NCI-H1694 (cell line): ENCODE measurements at regions not wholly inside any gene's neighbourhood (a gene's known extent, or its start where the extent isn't known, plus 50 kb on each side); places are given as distances from the start of the nearest gene placed in this dataset.
A peak's percentile ranks its signal among the peaks of the same experiment; 100 is the strongest.

Experiments
- DNase-seq: peaks from one replicate; lab custom pipeline; 2025; lab: John Stamatoyannopoulos, UW

GRCh38 chrX:82081027-82081426, 879.1 kb downstream of the SH3BGRL start:
- no peak for DNase-seq

- DNase-seq, result no peak
These were observed 885.8 kb downstream of the SH3BGRL start for GRCh38 chrX:82087699-82088098.

DNA sequence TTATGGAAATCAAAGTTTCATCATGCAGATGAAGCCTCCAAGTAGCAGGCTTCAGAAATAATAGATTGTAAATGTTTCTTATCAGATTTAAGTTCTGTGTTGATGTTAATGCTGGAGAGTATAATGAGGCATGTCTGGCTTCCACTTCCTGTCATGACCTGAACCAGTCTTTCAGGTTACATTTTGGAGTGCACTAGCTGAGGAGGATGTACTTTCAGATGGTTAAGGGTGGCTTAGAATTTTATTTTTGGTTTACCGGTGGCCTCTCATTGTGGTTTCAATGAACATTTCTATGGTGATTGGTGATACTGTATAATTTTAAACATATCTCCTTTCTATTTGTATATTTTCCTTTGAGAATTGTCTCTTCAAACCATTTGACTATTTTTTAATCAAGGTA, 890.4 kb downstream of the SH3BGRL start:
- no peak for DNase-seq

DNA sequence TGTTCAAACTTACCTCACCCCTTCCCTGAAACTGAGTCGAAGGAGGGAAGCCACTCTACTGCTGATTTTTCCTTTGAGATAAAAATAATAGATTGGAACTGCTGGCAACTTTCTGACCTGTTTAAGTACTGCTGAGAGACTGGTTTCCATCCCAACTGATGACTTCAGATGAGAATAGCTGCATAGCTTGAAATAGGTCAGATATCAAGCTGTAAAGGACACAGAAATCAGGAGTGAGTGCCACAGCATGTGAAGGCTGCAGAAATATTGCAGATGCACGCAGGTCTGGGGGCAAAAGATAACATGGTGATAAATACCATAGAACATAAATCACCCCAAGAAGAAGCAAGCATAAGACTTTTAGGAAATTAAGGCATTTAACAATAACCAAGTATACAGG, 923.2 kb downstream of the SH3BGRL start:
- DNase-seq, result no peak

- DNase-seq, result no peak
These were observed 925.6 kb downstream of the SH3BGRL start for GRCh38 chrX:82127228-82128123.

DNA sequence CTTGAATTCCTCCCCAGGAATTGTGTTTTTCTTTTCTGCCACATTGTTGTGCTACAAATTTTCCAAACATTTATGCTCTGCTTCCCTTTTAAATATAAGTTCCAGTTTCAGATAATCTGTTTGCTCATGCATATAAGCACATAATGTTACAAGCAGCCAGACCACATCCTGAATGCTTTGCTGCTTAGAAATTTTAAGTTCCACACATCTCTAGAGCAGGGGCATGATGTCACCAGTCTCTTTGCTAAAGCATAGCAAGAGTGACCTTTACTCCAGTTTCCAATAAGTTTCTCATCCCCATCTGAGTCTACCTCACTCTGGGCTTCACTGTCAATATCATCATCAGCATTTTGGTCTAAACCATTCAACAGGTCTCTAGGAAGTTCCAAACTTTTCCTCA, 932.5 kb downstream of the SH3BGRL start:
- DNase-seq, result no peak

- no peak for DNase-seq
These were observed 940.0 kb downstream of the SH3BGRL start for GRCh38 chrX:82141942-82142341.

DNA sequence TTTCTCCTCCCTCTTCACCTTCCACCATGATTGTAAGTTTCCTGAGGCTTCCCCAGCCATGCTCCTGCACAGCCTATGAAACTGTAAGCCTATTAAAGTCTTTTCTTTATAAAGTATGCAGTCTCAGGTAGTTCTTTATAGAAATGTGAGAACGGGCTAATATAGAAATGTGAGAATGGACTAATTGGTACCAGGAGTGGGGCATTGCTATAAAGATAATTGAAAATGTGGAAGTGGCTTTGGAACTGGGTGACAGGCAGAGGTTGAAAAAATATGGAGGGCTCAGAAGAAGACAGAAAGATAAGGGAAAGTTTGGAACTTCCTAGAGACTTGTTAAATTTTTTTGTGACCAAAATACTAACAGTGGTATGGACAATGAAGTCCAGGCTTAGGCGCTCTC, 959.3 kb downstream of the SH3BGRL start:
- DNase-seq, result no peak

DNA sequence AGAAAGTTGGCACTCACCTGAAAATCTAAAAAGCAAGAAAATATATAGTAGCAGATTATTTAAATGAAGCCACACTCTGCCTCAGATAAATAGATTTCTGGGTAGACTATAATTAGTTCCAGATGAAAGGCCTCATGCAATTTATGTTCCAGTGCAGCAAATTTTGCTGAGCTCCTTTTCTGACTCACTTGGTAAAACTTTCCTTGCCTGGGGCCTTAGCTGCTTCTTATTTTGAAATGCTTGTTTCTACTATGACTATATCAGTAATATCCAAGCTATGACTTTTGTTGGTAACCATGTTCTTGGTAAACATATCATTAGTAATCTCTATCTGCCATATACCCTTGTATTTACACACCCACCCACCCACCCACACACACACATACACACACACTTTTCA, 961.8 kb downstream of the SH3BGRL start:
- no peak for DNase-seq

DNA sequence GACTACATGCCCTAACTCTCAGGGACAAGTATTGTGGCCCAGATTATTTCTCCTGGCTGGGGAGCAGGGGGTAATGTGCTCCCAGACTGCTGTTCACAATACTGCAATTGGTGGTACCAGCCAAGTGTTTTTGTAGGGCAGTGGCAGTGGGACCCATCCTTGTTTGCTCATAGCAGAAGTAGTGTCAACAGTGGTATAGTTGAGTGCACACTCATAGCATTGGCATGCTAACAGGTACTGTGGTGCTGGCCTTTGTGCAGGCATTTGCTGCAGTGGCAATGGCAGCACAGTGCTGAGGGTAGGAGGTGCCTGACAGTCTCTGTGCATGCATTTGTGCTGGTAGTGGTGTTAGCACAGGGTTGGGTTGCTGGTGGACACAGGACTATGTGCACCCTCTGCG, 995.0 kb downstream of the SH3BGRL start:
- DNase-seq, result no peak

DNA sequence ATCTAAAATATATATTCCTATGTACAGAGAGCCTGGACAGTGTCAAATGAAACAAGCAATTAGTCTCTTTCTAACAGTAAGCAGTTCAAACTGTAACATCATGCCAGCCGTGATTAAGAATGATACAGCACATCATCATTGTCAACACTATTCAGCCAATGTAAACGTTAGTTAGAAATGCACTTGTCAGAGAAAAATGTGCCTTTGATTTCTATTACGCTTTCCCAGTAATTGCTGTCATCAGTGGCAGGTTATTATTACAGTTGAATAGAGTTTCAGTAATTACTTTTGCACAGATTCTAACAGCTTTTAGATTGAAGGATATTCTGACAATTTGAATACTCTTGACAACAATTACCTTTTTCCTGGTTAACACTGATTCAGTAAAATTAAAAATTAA, 1007.1 kb downstream of the SH3BGRL start:
- DNase-seq, result no peak

DNA sequence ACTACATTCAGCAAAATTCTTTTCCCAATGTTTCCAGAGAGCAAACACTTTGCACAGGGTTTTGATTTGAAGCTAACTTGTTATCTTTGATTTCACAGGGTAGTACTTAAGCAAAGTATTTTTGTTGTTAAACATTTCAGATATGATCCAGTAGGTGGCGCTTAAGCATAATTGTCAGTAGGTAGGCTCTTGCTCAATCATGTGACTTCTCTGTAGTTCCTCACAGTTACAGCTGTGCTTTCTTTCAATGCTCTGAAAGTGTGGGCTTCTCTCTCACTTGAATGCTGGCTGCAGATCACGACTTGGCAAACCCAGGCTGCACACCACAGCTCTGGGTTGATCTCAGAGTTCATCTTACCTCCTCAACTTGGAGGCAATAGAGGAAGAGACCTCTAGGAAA, 1016.5 kb downstream of the SH3BGRL start:
- DNase-seq, result peak; percentile 16

DNA sequence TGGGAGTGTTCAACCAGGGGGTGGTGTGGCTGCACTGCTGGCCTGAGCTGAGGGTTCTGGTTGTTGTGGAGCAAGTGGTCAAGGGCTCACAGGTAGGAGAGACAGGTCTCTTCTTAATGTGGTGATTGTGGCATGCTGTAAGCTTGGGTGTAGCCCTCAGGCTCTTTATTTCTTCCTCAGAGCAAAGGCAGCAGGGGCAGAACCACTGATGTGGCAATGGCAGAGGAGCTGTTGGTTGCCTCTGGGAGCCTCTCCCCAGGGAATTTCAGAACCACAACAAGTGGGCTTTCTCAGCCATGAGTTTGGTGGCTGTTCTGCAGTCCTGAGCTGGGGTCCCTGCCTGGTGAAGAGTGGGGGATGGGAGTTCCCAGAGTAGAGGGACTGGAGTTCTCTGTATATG, 1017.2 kb downstream of the SH3BGRL start:
- DNase-seq, result no peak

GRCh38 chrX:82224961-82225360, 1023.1 kb downstream of the SH3BGRL start:
- no peak for DNase-seq

DNA sequence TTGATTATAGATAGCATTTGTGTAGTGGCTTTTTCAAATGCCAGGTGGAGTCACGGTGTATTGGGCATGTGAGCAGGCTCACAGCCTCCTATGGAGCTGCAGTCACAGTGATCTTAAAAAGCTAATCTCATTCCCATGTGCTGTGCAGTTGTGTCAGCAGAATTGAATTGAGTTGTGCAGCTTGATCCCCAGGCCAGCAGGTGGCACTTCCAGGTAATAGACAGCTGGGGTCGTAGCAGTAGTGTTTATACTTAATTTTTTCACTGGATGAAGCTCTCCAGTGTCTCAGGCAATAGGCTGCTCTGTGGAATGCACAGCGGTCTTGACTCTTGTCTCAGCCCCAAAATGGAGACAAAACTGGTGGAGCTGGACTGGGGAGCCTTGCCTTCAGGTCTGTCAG, 1028.1 kb downstream of the SH3BGRL start:
- no peak for DNase-seq

- DNase-seq, result no peak
These were observed 1030.8 kb downstream of the SH3BGRL start for GRCh38 chrX:82232679-82233078.

DNA sequence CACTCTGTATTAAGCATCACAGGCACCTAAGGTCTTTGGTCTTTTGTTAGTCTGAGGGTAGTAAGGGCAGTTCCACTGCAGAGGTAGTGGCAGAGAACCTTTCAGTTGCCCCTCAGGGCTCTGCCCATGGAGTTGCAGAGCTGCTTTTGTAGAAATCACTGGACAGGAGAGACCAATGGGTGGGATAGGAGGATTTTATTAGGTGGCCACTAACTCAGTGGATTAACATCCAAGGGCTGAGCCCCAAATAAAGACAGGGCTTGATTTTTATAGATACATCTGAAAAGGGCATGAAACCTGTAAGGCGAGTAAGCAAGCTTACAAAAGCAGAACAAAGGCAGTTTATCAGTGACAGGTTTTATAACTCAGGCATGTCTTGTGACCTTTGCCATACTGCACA, 1035.4 kb downstream of the SH3BGRL start:
- DNase-seq, result no peak
